B cell (primary cell): ENCODE measurements at regions not wholly inside any gene's neighbourhood (a gene's known extent, or its start where the extent isn't known, plus 50 kb on each side); places are given as distances from the start of the nearest gene placed in this dataset.

Experiments used
- ATAC-seq: fragments of 200-7000 bp; cut with Tn5 transposase; one replicate; pipeline ENCODE4 v1.10.0; 2021; ENCODE audit warnings: low read depth, mild to moderate bottlenecking, moderate number of reproducible peaks, moderate library complexity
- CTCF ChIA-PET: fragments of 350-600 bp; sonication (Branson Sonifier 250); formaldehyde crosslinking; loops from one replicate; lab custom pipeline; 2021; ENCODE audit warnings: antibody characterized with exemption, inconsistent platforms; lab: Charles Lee
- POLR2A ChIA-PET: fragments of 350-600 bp; sonication (Branson Sonifier 250); formaldehyde crosslinking; loops from one replicate; lab custom pipeline; 2021; ENCODE audit warnings: antibody characterized with exemption; lab: Charles Lee
- DNase-seq: peaks from one replicate; pipeline ENCODE4 v3.0.0; 2013
- H2AFZ ChIP-seq: 2 replicates; pipeline ENCODE4 v1.6.1; 2012; ENCODE audit warnings: mild to moderate bottlenecking, low read depth, low read length; ENCODE audit not compliant: insufficient read depth, poor library complexity, severe bottlenecking
- H3K27ac ChIP-seq, 2 donors: 1 replicate in 1 of 2; 2 replicates in 1 of 2; pipeline ENCODE4 v1.5.1; 2012 to 2013; ENCODE audit warnings: low read length in 2 of 2, mild to moderate bottlenecking in 2 of 2, moderate library complexity in 1 of 2
- H3K27me3 ChIP-seq, 4 experiments: fragments of 200-600 bp in 1 of 4; sonication (generic) in 1 of 4; replicated peaks in 1 of 4; 1 replicate in 2 of 4; 2 replicates in 2 of 4; pipeline versions ENCODE4 v1.6.1 to v1.7.0; 2013 to 2016; ENCODE audit warnings: low read length in 3 of 4, mild to moderate bottlenecking in 2 of 4, mixed read lengths in 1 of 4, moderate library complexity in 1 of 4; ENCODE audit not compliant: insufficient read depth in 4 of 4, control insufficient read depth in 3 of 4; ENCODE audit errors: control extremely low read depth in 1 of 4
- H3K36me3 ChIP-seq, 2 experiments: replicated peaks in 1 of 2; 1 replicate in 1 of 2; 2 replicates in 1 of 2; pipeline versions ENCODE4 v1.6.1 to v1.7.1; 2013; ENCODE audit warnings: low read length in 1 of 2; ENCODE audit not compliant: insufficient read depth in 2 of 2, control insufficient read depth in 1 of 2; ENCODE audit errors: control extremely low read depth in 1 of 2, extremely low read depth in 1 of 2
- H3K4me1 ChIP-seq, 2 donors: fragments of 200-600 bp in 1 of 2; sonication (generic) in 1 of 2; 1 replicate in 1 of 2; 2 replicates in 1 of 2; pipeline versions ENCODE4 v1.5.1 to v1.6.1; 2013 to 2017; ENCODE audit warnings: low read length in 2 of 2; ENCODE audit not compliant: control insufficient read depth in 2 of 2, insufficient read depth in 2 of 2
- H3K4me2 ChIP-seq: replicated peaks from 2 replicates; pipeline ENCODE3; 2012; ENCODE audit warnings: mild to moderate bottlenecking, low read depth, low read length; ENCODE audit not compliant: poor library complexity, severe bottlenecking
- H3K4me3 ChIP-seq, 5 experiments: fragments of 200-600 bp in 1 of 5; sonication (generic) in 1 of 5; 1 replicate in 3 of 5; 2 replicates in 2 of 5; pipeline versions ENCODE4 v1.5.1 to v1.7.0; 2011 to 2016; ENCODE audit warnings: low read length in 4 of 5, mild to moderate bottlenecking in 4 of 5, low read depth in 2 of 5, control low read depth in 1 of 5, moderate library complexity in 1 of 5; ENCODE audit not compliant: insufficient read depth in 1 of 5; ENCODE audit errors: control extremely low read depth in 1 of 5, extremely low read depth in 1 of 5
- H3K79me2 ChIP-seq: fragments of 200-600 bp; sonication (generic); one replicate; pipeline ENCODE4 v1.6.0; 2016; ENCODE audit warnings: low read length; ENCODE audit not compliant: control insufficient read depth, insufficient read depth
- H3K9ac ChIP-seq: fragments of 200-600 bp; sonication (generic); 2 replicates; pipeline ENCODE4 v1.6.1; 2017; ENCODE audit warnings: mild to moderate bottlenecking, low read length, moderate library complexity
- H3K9me3 ChIP-seq, 3 donors: one replicate each; pipeline versions ENCODE4 v1.6.1 to v1.7.1; 2013; ENCODE audit warnings: low read length in 2 of 3; ENCODE audit not compliant: control insufficient read depth in 2 of 3, insufficient read depth in 1 of 3; ENCODE audit errors: control extremely low read depth in 1 of 3
- H4K20me1 ChIP-seq: 2 replicates; pipeline ENCODE4 v1.6.0; 2012; ENCODE audit warnings: mild to moderate bottlenecking, low read length; ENCODE audit not compliant: insufficient read depth, control insufficient read depth, poor library complexity, severe bottlenecking
- H3K27ac Mint-ChIP-seq: one replicate; pipeline ENCODE4 v1.8.0; 2021; ENCODE audit warnings: mixed read lengths
- H3K27me3 Mint-ChIP-seq: one replicate; pipeline ENCODE4 v1.8.0; 2021; ENCODE audit warnings: mixed read lengths
- H3K4me1 Mint-ChIP-seq: one replicate; pipeline ENCODE4 v1.8.0; 2021; ENCODE audit warnings: mixed read lengths
- H3K4me3 Mint-ChIP-seq: one replicate; pipeline ENCODE4 v1.8.0; 2021; ENCODE audit warnings: mixed read lengths
- H3K9me3 Mint-ChIP-seq: one replicate; pipeline ENCODE4 v1.8.0; 2022; ENCODE audit warnings: mixed read lengths; ENCODE audit not compliant: insufficient read depth
- EZH2 ChIP-seq: IDR thresholded peaks from 2 replicates; pipeline ENCODE4 v1.6.1; 2012; ENCODE audit warnings: borderline replicate concordance, low read depth, mild to moderate bottlenecking, moderate library complexity, low read length; ENCODE audit not compliant: insufficient read depth, poor library complexity, severe bottlenecking
- WGBS: methylation state at CpG from one replicate; pipeline ENCODE4 v1.1.5; 2013; ENCODE audit warnings: missing lambda C conversion rate; ENCODE audit not compliant: insufficient coverage; 5-methylcytosine and 5-hydroxymethylcytosine counted together
- intact Hi-C: fragments of 100-400 bp; cut with micrococcal nuclease; formaldehyde crosslinking; loops from one replicate; pipeline ENCODE4 v1.10.0; 2022
- TF ChIP-seq, protein P1 (sequence below): fragments of 200-600 bp; IDR thresholded peaks from one replicate; pipeline ENCODE4 v1.8.0; 2022; ENCODE audit warnings: antibody characterized with exemption, mild to moderate bottlenecking

GRCh38 chr18:1840878-1841277, 730.4 kb downstream of the METTL4 start:
- 100% methylated on average over 5 of the region's 5 CpGs for WGBS
- Histone ChIP-seq H3K9me3 (no peaks in the 10 kb centered on the region), H3K27me3 (no peaks in the 10 kb centered on the region), H3K4me3 (no peak overlapping the region), H4K20me1 (no peaks in the 10 kb centered on the region), H3K79me2 (no peaks in the 10 kb centered on the region), H3K9ac (no peak overlapping the region), H3K36me3 (no peaks in the 10 kb centered on the region), H3K27ac (no peak overlapping the region), H3K4me1 (no peaks in the 10 kb centered on the region), H2AFZ (no peak overlapping the region), H3K4me2 (no peak overlapping the region)
- intact Hi-C loops = no loop called here
- DNase-seq (no peak), ATAC-seq (no peak)
- CTCF ChIA-PET = no interaction called here
- POLR2A ChIA-PET = no interaction called here
- no peak overlapping the region for H3K4me3 Mint-ChIP-seq
- no peak overlapping the region for H3K27ac Mint-ChIP-seq
- H3K27me3 Mint-ChIP-seq = no peaks in the 10 kb centered on the region
- TF ChIP-seq EZH2 = no peak
- TF ChIP-seq, protein P1, sequence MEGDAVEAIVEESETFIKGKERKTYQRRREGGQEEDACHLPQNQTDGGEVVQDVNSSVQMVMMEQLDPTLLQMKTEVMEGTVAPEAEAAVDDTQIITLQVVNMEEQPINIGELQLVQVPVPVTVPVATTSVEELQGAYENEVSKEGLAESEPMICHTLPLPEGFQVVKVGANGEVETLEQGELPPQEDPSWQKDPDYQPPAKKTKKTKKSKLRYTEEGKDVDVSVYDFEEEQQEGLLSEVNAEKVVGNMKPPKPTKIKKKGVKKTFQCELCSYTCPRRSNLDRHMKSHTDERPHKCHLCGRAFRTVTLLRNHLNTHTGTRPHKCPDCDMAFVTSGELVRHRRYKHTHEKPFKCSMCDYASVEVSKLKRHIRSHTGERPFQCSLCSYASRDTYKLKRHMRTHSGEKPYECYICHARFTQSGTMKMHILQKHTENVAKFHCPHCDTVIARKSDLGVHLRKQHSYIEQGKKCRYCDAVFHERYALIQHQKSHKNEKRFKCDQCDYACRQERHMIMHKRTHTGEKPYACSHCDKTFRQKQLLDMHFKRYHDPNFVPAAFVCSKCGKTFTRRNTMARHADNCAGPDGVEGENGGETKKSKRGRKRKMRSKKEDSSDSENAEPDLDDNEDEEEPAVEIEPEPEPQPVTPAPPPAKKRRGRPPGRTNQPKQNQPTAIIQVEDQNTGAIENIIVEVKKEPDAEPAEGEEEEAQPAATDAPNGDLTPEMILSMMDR = no peak
- no peaks in the 10 kb centered on the region for H3K4me1 Mint-ChIP-seq
- H3K9me3 Mint-ChIP-seq = peaks cover under 1% of the 10 kb centered on the region

DNA sequence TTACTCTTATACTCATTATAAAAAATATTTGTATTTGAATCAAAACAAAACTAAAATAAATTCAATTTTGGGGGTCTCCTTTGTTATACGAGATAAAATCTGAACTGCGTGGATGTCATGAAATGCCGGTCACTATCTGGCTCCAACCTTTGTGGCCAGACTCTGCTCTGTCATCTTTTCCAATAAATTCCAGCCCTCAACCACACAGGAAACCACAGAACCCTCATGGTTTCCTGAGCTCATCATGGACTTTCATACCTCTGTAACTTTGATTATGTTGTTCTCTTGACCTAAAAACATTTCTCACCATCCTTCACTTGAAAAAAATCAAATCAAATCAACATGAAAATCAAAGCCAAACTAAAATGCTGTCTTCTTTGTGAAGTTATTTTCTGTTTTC, 724.7 kb downstream of the METTL4 start:
- 28% methylated on average over 2 of the region's 3 CpGs for WGBS
- intact Hi-C loops = no loop called here
- no peaks in the 10 kb centered on the region for H3K4me1 ChIP-seq
- no peak overlapping the region for H3K27ac Mint-ChIP-seq
- no peaks in the 10 kb centered on the region for H4K20me1 ChIP-seq
- H3K4me2 ChIP-seq = no peak overlapping the region
- H3K9me3 ChIP-seq = peaks cover 0 to 3% (median 0%) of the 10 kb centered on the region in 3 donors
- H3K79me2 ChIP-seq = no peaks in the 10 kb centered on the region
- H3K36me3 ChIP-seq = no peaks in the 10 kb centered on the region
- H3K27ac ChIP-seq = no peak overlapping the region
- H3K9me3 Mint-ChIP-seq = no peaks in the 10 kb centered on the region
- H2AFZ ChIP-seq = no peak overlapping the region
- H3K9ac ChIP-seq = no peak overlapping the region
- no peak for DNase-seq
- no peak overlapping the region for H3K4me3 ChIP-seq
- H3K4me1 Mint-ChIP-seq = no peaks in the 10 kb centered on the region
- POLR2A ChIA-PET = no interaction called here
- no peak overlapping the region for H3K4me3 Mint-ChIP-seq
- H3K27me3 ChIP-seq = no peaks in the 10 kb centered on the region
- no peak for TF ChIP-seq EZH2
- TF ChIP-seq, protein P1 = no peak
- CTCF ChIA-PET = no interaction called here
- no peaks in the 10 kb centered on the region for H3K27me3 Mint-ChIP-seq
- ATAC-seq = no peak
